Epidermal melanocyte (primary cell): ENCODE measurements at regions not wholly inside any gene's neighbourhood (a gene's known extent, or its start where the extent isn't known, plus 50 kb on each side); places are given as distances from the start of the nearest gene placed in this dataset.

Source experiments
- DNase-seq: peaks from one replicate; pipeline ENCODE4 v3.0.0; 2011; ENCODE audit warnings: low spot score; ENCODE audit not compliant: insufficient read length

- DNase-seq = no peak
Observed at GRCh38 chr18:33863912-33864311, 285.9 kb downstream of the ASXL3 start.

- DNase-seq = no peak
Observed at GRCh38 chr18:33854827-33855139, 276.8 kb downstream of the ASXL3 start.

- DNase-seq = no peak
Observed at GRCh38 chr18:33854086-33854826, 276.2 kb downstream of the ASXL3 start.

DNA sequence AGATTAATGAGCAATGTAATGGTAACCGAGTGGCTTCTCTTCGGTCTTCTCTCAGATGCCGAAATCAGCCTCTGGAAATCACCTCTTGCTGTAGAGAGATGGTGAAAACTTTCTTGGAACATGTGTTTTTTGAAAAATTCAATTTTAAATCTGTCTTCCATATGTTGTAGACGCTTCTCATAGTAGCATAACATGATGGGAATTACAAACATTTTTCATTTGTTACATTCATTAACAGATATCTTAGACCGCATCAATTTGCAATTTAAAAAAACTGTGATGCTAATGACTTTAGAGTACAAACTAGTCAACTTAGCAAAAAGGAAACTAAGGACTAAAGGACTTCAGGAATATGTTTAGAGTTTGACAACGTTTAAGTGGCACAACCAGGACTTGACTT lies 275.2 kb downstream of the ASXL3 start:
- no peak for DNase-seq

GRCh38 chr18:33851546-33852078 lies 273.6 kb downstream of the ASXL3 start:
- no peak for DNase-seq

- no peak for DNase-seq
Observed at GRCh38 chr18:33849731-33850130, 271.7 kb downstream of the ASXL3 start.

GRCh38 chr18:33844232-33844631 lies 266.2 kb downstream of the ASXL3 start:
- no peak for DNase-seq

DNA sequence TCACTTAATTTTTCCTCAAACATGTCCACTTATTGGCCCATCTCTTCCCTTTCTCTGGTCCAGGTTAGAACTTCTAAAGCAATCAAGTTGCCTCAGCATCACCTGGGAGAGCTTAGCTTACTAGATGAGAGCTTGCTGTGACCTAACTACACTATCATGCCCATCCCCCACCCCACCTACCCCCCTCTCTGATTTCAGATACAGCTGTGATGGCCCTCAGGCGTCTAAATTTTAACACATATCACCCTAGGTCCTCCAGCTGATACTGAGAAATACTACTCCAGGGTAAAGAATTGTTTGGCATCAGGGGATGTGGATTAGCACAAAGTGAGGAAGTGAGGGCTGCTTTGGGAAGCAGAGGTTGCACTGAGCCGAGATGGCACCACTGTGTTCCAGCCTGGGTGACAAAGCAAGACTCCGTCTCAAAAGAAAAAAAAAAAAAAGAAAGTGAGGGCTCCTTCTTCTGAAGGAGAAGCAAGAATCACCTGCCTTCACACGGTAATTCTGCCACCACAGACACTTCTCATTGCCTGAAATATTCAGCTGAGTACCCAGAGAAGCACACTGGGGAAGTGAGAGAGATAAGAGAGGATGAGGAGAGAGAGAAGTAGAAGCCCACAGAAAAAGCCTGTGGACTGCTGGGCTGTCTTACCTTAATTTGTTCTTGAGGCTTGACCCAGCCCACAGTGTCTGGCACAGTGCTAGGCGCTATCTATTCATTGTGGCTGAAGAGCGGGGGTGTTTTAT lies 263.4 kb downstream of the ASXL3 start:
- DNase-seq = no peak

GRCh38 chr18:33840212-33840593 lies 262.2 kb downstream of the ASXL3 start:
- DNase-seq = no peak

- DNase-seq = no peak
Observed at GRCh38 chr18:33839452-33840211, 261.6 kb downstream of the ASXL3 start.

GRCh38 chr18:33838054-33838453 lies 260.0 kb downstream of the ASXL3 start:
- no peak for DNase-seq

GRCh38 chr18:33837191-33837590 lies 259.2 kb downstream of the ASXL3 start:
- DNase-seq = no peak

DNA sequence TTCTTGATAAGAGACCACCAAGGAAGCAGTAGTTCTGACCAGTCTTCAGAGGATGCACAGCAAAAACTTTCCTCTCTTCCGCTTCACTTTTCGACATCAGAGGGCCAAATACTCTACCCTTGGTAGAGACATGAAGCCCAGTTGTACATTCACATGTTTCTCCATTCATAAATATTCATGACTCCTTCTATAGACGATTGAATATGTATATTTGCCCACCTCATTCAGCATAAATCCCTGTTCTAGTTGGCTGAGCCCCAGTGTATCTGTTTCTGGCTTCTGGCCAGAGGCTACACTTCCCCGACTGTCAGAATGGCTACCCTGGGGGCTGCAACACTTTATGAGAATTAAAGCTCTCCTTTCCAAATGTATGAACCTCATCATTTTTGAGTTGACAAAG lies 258.5 kb downstream of the ASXL3 start:
- no peak for DNase-seq

DNA sequence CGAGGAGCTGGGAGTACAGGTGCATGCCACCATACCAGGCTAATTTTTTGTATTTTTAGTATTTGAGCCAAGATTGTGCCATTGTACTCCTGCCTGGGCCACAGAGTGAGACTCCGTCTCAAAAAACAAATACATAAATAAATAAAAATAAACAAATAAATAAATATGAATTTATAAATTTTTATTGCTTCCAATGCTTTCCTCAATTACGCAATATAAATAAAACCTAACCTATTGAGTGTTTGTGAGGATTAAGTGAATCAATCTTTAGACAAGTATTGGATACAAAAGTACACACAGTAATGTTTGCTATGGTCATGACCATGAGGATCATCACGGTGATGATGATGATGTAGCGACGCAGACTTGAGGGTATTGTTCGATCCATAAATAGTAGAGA lies 257.4 kb downstream of the ASXL3 start:
- no peak for DNase-seq

DNA sequence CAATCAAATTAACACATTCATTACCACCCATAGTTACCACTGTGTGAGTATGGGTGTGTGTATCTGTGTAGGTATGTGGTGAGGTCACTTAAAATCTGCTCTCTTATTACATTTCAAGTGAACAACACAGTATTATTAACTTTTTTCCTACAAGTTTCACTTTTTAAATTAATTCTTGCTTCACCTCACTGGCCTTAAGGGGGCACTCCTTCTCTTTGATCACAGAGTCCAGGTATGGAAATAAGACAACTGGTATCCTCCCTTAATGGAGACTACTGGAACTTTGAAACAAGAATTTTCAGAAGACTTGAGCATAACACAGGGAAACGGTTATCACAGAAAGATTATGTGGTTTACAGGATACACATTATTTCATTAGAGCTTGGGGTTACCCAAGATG lies 255.8 kb downstream of the ASXL3 start:
- no peak for DNase-seq

DNA sequence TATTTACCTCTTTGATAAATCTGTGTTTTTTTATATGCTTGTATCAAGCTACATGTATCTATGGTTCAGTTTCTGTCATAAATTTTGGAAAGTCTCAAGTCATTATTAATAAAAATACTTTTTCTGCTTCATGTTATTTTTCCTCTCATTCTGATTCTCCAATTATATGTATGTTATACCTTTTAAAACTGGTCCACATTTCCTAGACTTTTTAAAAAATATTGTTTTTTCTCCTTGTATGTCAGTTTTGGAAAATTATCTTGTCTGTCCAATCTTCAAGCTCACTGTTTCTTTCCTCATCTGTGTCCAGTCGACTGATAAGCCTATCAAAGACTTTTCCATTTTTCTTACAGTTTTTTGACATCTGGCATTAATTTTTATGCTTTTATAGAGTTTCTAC lies 253.4 kb downstream of the ASXL3 start:
- no peak for DNase-seq

DNA sequence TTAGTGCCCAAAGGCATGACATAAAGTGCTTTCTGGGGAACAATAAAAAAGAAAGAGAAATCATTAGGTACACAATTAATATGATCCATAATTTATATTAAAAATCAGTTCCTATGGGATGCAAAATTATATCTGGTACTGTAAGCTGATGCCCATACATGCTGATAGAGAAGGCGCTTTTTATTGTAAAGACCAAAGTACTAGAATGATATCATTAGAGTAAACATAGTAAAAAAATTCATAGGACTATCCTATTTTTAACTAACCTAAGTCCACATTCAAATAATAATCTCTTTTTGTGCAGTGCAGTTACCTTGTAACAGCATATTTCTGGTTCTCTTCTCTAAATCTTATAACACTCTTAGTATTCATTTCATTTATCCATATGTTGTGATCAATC lies 252.2 kb downstream of the ASXL3 start:
- DNase-seq = no peak

DNA sequence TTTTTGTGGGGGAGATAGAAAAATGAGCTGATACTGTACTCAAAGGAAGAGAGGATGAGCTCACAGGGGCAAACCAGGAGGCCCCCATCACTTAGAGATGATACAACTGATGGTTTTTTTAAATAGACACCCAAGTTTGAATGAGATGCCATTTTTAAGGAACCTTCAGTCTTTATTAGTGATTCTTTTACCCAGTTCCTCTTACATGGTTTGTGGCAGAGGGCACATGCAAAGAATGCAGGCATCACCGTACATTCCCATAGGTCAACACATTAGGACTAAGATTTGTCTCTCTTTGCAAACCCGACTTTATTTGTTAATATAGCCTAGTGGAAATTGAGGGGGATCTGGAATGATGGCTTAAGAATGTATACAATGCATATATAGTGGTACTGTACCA lies 250.9 kb downstream of the ASXL3 start:
- DNase-seq = no peak

DNA sequence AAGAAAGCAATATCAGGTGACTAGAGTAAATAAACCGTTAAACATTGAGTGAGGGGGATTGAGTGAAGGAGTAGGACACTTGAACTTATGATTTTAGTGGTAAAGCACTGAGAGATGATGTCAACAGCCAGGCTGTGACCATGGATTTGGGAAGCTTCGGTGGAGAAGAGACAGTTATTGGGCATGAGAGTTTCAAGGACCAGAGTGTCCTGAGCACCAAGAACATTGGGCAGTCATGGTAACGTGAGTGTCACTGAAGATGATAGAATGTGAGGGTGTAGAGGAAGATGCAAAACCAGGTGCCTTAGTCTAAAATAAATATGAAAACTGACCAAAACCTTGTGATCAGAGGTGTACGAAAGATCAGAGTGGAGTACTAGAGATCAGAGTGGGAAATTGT lies 248.1 kb downstream of the ASXL3 start:
- no peak for DNase-seq

DNA sequence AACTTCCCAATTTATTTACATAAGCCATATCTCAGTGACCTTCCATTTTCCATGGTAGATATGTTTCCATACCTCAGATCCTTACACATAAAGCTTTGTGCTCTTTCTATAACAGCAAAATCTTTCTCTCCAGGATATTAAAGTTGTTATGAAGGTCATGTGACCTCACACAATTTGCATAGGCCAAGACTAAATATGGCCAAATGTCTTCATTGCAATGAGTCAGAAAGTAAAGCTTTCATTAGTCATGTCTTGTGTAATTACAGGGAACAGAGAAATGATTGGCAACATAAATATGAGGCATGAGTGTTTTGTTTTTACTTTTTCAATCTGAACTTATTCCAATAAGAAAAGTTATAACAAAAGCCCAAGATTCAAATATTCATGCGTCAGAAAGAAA lies 243.5 kb downstream of the ASXL3 start:
- DNase-seq = no peak

DNA sequence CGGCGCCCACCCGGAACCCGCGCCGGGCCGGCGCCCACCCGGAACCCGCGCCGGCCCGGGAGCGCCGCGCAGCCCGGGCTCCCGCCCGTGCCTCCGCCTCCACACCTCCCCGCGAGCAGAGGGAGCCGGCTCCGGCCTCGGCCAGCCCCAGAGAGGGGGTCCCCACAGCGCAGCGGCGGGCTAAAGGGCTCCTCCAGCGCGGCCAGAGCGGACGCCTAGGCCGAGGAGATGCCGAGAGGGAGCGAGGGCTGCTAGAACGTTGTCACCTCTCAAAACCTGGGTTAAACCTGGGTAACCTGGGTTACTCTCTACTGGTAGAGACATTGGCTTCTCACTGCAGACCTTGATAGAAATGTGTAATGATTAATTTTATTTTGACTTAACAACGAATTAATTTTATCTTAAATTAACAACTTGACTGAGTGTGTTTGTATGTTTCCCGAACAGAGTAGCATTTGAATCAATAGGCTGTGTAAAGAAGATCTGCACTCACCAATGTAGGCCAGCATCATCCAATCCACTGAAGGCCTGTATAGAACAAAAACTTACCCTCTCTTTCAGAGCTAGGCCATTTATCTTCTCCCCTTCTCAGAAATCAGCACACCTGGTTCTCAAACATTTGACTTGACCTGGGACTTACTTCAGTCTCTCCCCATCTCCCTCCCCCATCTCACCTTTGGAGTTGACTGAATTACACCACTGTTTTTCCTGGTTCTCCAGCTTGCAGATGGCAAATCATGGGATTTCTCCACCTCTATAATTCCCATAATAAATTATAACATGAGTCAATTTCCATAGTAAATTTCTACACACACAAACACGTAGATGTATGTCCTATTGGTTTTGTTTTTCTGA lies 242.7 kb downstream of the ASXL3 start:
- no peak for DNase-seq
